ENCODE measurements at regions not wholly inside any gene's neighbourhood (a gene's known extent, or its start where the extent isn't known, plus 50 kb on each side); places are given as distances from the start of the nearest gene placed in this dataset.
"Not testable (repeated sequence)": the region's sequence is repeated elsewhere in the genome, so short reads cannot be mapped to it uniquely, and the experiment has no call there.

DNA sequence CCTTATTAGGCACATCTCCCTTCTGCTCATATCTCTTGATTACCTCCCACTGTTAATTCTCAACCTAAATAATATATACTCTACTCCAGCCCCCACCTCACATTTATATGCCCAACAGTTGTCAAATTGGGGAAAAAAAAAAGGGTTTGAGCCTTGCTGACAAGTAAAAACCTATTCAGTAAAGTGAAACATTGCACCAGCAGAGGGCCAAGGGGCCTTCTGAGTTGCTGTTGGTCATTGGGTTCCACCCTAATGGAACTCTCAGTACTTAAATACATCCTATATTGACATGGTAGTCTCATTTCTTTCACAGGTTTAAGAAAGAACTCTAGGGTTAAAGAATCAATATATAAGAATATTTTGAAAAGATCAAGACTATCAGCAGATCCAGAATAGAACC, 362.2 kb downstream of the SMARCA1 start:
- no peak for DNase-seq

DNA sequence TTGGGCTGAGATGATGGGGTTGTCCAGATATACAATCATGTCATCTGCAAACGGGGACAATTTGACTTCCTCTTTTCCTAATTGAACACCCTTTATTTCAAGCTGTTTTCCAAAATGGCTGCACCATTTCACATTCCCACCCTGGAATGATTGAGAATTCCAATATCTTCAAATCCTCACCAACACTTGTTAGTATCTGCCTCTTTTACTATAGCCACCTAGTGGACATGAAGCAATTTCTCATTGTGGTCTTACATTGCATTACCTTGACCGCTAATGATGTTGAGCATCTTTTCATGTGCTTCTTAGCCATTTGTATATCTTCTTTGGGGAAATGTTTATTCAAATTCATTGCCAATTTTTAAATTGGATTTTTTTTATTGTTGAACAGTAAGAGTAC, 364.8 kb downstream of the SMARCA1 start:
- no peak for DNase-seq

DNA sequence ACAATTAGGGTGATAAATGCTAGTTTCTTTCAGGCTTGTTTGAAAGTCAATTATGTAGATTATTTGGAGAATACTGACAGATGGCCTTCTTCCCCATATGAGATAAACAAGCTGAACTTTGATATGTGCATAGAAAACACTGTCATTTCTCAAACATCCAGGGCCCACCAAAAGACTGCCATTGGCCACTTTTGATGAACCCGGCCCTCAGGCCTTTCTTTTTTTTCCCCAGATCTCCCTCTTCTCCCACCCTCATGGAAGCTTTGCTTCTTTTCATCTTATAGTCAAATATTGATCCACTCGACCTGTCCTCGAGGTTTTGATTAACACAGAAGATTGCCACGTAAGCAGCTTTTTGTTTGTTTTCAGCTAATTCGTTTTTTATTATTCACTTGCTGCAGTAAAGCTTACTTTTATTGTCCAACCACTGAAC, 377.4 kb downstream of the SMARCA1 start:
- no peak for DNase-seq

DNA sequence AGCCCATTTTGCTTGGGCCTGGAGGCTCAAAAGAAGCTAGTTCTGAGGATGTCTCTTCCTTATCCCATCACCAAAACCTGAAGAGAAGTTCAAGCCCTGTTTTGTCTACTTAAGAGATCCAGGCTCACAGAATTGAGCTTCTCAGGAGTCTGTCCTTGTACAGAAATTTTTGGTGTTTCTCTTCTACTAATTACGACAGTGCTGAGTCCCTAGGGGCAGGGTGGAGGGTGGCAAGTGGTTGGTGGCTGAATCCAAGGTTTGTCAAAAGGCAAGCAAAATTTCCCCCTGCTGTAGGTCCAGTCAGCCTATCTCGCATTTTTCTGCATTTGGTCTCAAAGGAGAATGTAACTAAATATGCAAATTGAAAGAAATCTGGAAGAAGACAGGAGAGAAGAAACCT, 377.9 kb downstream of the SMARCA1 start:
- no peak for DNase-seq

DNA sequence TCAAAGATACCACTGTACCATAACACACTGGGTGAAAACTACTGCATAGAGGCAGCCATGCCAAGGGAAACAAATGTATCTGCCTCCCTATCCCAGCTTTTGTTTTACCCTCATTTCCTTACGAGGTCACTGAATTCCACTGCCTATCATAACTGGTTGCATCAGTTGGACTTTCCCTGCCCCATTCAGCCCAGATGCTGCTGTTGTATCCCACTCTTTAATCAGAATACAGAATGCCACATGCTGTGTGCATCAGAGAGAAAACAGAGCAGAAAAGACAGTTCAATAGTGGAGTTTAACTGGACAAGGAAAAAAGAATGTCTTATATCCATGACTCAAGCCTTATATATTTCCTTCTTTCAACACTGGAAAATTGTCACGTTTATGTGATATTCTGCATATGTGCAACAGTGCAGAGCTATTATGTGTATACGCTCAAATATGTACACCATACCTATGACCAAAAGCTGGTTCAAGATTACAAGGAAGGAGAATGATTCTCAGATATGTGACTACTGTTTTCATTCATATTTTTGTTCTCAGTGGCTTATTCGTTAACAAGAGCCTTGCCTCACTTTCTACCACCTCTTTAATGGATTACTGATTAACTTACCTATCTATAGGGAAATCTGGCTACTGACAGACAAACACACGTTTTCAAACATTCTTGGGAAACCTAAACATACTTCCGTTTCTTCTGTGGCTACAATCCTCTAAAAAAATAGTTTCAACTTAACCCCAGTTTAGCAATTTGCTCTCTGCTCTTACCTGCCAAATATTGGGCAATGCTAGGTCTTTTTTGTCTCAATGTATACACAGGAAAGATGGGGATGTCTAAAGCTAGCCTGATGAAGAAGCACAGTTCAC, 378.9 kb downstream of the SMARCA1 start:
- DNase-seq: no peak

DNA sequence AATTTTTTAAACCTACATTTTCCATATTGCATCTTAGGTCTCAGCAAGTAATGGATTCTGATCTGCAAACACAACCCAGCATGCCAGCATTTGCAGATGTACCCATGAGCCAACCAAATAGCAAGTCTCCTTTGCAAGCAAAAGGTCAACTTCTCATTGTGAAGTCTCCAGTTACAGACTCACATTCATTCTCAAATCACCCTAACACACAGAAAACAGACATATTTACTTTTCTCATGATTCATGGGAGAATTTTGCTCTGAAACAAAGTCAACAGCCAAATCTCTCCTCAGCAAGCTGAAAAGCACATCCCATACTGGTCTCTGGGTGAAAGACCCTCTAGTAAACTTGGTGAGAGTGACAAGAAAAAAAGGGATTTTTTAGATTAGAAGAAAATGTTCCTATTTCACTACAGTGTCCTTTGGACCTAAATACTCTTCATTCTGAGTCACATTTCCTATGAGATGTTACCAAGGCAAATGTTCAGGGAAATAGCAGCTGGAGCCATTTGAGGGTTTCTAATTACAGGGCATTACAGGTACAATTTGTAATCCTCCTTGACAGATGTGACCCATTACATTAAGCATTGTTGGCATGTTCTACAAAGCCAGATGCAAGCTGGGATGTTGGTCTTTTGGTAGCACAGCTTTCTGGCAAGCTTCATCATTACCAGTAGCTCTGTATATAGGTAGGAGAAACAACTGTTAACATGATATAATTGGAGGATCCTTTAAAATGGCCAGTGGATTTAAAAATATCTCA, 383.3 kb downstream of the SMARCA1 start:
- DNase-seq: no peak

DNA sequence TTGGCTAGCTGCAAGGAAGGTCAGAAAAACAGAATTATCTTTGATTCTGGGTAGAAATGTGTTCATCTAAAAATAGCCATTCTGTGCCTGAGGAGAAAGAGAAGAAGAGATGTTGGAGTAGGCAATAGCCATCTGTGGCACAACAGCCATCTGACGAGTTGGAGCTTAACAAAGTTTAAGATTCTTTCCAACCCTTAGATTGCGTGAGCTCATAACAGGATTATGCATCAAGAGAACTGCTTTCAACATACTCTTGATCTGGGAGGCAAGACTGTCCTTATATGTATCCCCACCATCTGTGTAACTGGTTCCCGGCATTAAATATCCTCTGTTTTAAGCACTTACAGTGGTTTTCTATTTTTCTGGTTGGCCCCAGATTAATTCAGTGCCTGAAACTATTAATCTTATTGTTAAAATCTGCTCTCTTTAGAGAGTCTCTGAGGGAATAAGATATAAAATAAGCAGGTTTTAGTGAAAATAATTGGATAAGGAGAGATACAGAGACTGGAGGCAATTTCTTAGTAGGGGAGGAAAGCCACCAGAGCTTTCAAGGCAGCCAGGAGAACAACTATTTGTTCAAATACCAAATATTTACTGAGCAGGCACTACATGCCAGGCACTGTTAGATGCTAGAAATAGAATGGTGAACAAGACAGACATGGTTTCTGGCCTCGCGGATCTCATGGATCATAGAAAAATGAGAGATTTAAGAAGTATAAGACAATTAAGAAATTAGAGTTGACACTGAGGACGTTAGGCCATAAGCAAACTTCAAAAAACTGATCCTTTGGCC, 398.0 kb downstream of the SMARCA1 start:
- DNase-seq: no peak

DNA sequence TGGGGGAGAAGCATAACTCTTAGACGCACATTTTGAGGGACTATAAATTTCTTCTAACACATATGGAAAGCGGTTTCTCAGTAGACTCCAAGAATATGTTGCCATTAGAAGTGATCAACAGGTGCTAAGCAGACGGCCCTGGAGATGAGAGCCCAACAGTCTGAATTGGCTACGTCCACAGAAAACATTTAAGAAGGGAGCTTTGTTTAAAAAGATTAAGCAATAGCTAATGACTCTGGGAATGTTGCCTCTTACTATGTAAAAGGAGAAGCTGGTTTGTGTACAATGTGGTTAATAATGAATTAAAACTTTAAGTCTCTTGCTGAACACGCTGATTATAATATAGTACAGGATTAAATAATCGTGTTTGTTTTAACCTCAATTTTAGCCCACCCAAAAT, 399.5 kb downstream of the SMARCA1 start:
- no peak for DNase-seq

DNA sequence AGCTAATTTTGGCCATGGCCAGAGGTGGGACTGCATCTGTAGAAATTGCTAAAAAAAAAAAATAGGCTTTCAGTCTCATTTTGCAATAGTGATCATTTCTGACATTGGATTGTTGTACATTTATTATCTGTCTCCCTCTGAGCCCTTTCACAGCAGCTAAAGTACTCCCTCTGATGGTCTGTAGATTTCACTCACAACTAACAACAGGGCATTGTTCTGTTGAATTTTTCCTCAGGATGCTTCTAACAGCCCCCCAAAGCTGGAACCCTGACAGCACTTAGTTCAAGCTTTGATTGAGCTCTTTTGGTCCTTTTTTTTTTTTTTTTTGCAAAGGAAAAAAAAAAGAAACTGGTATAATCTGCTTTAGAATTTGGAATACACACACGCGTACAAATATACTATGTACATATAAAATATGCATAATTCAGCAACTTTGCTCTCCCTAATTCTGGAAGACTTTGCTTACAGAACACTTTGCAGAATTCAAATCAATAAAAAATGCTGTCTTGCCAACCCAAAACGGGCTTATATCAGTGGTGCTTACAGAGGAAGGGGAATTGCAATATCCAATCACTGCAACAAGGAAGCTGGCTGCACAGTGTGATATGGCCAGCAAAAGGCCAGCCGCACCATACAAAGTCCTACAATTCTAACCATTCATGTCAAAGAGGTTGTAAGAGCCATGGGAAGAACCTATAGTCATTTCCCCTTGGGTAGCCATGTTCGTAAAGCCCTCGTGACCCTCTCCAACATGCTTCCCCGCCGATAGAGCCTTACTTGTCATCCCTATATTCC, 406.4 kb downstream of the SMARCA1 start:
- DNase-seq: no peak

DNA sequence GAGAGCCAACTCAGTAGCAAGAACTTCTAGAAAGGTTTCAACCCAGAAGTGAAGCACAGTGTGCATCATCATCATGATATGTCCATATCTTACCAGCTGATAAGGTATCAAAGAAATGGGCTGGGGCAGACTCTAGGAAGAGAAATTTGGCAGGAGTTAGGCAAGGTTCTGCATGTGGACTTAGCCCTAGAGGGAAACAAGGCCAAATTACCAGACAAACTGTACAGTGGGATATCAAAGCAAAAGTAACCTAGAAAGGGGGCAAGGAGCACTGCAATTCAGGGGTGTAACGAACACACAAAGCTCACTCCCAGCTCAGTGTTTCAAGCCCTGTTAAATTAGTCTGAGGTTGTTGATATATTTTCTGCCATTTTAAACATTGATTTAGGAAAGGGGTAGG, 407.4 kb downstream of the SMARCA1 start:
- DNase-seq: no peak

DNA sequence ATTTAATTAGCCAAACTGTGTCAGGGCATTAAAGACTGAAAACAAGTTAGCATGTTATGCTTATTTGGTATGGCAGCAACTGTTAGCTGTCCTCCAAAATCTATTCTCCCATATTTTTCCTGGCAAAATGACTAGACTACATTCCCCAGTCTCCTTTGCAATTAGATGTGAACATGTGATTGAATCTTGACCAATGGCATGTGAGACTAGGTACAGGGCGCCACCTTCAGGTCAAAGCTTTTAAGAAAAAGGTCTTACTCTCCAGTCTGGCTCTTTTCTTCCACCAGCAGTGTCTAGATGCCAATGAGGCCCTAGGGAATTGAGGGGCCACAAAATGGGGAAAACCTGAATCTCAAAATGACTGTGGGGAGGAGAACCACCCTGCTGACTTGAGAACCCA, 408.2 kb downstream of the SMARCA1 start:
- peak; percentile 59 for DNase-seq

DNA sequence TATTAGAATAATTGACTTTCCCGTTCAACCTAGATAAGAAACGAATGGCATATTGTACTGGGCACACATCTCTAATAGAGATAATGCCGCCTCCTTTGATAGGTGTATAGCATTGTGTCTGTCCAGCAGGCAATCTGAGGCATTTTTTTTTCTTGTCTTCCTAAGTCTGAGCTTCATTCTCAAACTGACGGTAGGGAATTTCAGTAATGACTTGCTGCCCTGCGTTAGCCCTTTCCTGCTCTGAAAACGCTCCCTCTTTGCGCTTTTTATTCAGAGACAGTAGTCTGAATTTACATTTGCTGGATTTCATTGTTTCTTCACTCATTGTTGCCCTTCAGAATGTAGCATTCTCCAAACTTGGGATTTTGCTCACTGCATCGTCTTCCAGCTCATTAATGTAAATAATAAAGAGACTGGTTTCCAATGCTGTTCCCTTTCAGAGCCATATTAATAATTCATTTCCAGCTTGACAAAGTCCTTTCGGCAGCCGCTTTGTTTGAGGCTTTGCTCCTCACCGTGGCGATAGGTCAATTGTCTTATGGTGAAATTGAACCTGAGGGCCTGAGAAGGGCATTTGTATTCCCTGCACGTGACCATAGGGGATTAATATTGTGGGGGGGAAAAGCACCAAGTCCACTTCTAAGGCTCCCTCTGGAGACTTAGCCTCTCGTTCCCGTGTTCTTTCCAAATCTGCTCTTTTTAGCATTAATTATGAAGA, 412.1 kb downstream of the SMARCA1 start:
- DNase-seq: no peak

DNA sequence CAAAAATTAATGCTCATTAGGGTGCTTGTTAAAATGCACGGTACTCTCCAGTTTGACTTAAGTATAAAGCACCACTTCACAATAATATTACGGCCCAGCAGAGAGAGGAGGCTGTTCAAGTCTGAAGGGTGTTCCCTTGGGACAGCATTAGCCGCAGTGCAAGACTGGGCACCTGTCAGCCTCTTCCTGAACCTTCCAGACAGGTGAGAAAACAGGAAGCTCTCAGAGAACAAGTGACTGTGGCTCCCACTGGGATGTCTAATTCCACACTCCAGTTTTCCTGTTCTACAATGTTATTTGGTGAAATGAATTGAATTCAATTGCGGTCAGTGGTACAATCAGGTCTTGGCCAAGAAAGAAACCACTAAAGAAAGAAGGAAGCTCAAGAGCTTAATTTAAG, 414.4 kb downstream of the SMARCA1 start:
- no peak for DNase-seq

DNA sequence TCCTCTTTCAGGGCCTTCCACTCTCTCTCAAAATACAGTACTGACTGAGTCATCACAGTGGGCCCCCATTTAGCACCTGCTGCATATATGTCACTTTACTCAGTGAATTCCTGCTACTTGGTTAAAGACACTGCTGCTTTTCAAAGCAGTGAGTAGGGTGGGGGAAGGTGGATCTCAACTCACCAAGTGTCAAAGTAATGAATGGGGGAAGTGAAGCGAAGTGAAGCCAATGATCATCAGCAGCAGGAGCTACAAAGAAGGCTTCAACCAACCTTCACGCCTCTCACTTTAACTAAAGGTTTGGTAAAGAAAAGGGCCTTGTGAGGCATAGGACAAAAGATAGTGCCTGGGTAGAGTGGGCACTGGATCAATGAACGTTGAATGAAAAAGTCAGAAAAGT, 424.1 kb downstream of the SMARCA1 start:
- DNase-seq: no peak

DNA sequence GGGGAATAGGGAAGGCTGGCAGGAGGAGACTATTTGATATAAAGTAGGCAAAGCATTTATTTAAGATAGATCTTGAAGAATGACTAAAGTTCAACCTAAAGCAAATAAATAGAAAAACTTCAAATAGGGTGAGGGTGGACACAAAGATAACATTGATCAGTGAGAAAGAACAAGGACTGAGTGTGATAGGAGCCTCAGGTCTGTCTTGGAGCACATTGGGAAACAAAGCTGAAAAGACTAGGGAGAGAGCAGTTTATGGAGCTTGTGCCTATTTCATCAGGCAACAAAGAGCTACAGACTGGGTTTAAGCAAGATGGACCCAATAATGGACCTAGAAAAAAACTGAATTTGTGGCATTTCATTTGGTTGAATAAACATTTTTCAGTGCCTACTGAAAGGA, 425.6 kb downstream of the SMARCA1 start:
- no peak for DNase-seq

DNA sequence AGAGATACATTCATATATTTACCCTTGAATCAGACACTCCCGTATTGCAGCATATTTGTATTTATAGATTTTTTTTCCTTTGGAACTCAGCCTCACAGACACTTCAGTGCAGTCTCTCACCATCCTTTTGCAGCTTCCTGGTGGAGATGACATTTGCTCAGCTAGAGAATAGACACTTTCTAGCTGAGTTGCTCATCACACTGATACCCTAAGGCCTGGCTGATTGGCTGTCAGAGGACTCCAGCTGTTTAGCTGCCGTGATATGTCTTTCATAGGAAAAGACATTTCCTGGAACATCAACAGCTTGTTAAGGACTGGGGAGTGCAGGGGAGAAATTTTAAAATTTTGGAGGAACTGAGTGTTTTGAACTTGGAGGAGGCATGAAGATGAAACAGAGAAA, 429.6 kb downstream of the SMARCA1 start:
- DNase-seq: no peak

DNA sequence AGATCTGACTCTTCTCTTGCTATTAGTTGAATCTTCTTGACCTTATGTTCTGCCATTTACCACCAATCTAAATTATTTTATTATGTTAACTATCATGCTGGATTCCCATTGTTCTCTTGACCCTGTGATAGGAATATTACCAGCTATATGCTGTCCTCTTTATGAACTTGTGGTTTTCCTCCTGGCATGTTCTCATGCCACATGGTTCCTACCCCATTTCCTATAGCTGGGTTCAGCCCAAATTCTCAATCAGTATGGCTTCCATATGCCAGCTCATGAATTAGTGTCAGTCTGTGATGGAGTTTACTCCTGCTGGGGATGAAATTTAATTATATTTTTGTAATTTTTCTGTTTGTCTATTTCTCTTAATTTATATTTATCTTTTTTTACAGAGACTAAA, 430.5 kb downstream of the SMARCA1 start:
- no peak for DNase-seq

DNA sequence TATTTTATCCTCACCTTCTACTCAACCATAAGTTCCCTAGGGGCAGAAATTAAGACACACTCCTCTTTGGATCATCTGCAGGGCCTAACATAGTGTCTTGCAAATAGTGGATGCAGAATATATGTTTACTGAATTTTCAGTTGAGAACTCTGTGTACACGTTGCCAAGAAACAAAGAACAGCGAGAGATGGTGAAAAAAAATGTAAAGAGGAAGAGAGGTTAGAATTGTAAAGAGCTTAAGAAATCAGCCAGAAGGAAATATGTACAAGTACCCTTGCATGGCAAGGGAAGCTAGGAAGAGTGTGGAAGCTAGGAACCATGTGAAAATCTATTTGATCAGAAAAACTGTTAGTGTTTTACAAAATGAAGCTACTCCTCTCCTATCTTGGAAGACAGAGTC, 431.0 kb downstream of the SMARCA1 start:
- no peak for DNase-seq

DNA sequence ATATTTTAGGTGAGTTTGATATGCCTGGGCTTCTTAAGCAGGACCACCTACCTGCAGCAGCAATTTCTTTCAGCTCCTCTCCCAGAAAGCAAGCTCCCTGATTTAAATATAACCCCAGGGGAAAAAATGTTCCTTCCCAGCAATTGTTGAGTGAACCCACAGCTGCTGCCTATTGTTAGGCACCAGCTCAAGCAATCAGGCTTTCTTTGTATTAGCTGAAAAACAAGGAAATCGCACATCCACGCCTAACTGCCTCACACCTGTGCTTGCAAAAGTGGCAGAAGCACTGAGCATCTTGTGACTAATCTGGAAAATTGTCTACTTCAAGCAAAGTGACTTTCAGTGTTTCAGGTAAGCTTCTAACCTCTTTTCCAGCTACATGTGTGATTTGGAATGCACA, 432.2 kb downstream of the SMARCA1 start:
- no peak for DNase-seq

DNA sequence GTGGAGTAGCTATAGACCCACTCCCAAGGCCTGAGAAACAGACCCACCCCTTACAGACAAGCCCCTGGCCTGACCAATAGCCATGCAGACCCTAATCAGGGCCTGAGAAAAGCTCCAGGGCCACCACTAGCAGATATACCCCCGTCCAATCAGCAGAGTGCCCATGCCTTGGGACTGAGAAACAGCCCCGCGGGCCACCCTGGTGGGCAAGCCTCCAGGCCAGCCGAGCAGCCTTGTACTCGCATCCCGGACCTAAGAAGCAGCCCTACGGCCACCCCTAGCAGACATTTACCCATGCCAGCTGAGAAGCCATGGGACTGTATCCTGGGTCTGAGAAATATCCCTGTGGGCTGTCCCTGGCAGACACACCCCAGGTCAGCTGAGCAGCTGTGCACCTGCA, 436.5 kb downstream of the SMARCA1 start:
- DNase-seq: no peak

DNA sequence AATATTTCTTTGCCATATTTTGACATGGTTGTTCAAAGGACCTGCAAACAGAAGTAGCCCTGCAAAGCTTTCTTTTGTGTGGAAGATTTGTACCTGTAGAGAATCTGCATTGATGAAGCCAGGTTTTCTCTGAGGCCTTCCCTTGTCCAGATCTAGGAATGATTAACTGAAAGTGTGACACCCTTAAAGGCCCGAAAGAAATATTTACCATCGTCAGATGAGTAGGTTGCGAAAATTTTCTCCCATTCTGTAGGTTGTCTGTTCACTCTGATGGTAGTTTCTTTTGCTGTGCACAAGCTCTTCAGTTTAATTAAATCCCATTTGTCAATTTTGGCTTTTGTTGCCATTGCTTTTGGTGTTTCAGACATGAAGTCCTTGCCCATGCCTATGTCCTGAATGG, 439.0 kb downstream of the SMARCA1 start:
- DNase-seq: not testable (repeated sequence)
